ENCODE measurements at regions not wholly inside any gene's neighbourhood (a gene's known extent, or its start where the extent isn't known, plus 50 kb on each side); places are given as distances from the start of the nearest gene placed in this dataset.

- POLR2A ChIA-PET (ENCODE audit: partially characterized antibody): no interaction called here
- H3K23me2 ChIP-seq (ENCODE audit: low read depth, low read length): no peaks in the 10 kb centered on the region; the same call in 1 of the 2 replicates
- no peak overlapping the region for H2AFZ ChIP-seq (ENCODE audit: low read length)
- DNase-seq (ENCODE audit: low read depth in 1 of 2, low spot score in 2 of 2) (no peak), FAIRE-seq (no peak)
- no peaks in the 10 kb centered on the region for H3K36me3 ChIP-seq (ENCODE audit: control insufficient read depth in 2 of 4, insufficient read depth in 4 of 4, low read length in 3 of 4)
- no peak overlapping the region for H3K4ac ChIP-seq (replicated peaks; ENCODE audit: insufficient read length, low read depth, low read length)
- no peaks in the 10 kb centered on the region for H3K79me2 ChIP-seq (ENCODE audit: control insufficient read depth in 1 of 2, insufficient read depth in 2 of 2, low read length in 2 of 2)
- no peaks in the 10 kb centered on the region for H3K4me1 ChIP-seq (replicated peaks in 1 of 4; ENCODE audit: control insufficient read depth in 3 of 4, insufficient read depth in 4 of 4, low read length in 3 of 4)
- H3K9me3 ChIP-seq (ENCODE audit: insufficient read depth in 2 of 2, low read depth in 1 of 2, low read length in 1 of 2): no peaks in the 10 kb centered on the region
- H2BK5ac ChIP-seq (ENCODE audit: low read depth, low read length): no peak overlapping the region
- H2BK20ac ChIP-seq (ENCODE audit: low read length): no peak overlapping the region
- no peak overlapping the region for H2AK5ac ChIP-seq (ENCODE audit: low read depth, low read length)
- H3K4me3 ChIP-seq (ENCODE audit: extremely low read depth in 1 of 4, insufficient read depth in 2 of 4, low read depth in 3 of 4, low read length in 4 of 4): no peak overlapping the region
- no peak overlapping the region for H3K9ac ChIP-seq (replicated peaks in 1 of 4; ENCODE audit: extremely low read depth in 1 of 4, low read depth in 3 of 4, low read length in 3 of 4)
- H3K79me1 ChIP-seq (ENCODE audit: low read depth, low read length): no peaks in the 10 kb centered on the region
- no peak overlapping the region for H2BK120ac ChIP-seq (replicated peaks; ENCODE audit: low read depth, low read length)
- no peak overlapping the region for H4K5ac ChIP-seq (ENCODE audit: insufficient read length, low read depth, low read length)
- H4K20me1 ChIP-seq (replicated peaks in 1 of 2; ENCODE audit: control insufficient read depth in 1 of 2, insufficient read depth in 2 of 2, low read length in 2 of 2): no peaks in the 10 kb centered on the region
- no peak overlapping the region for H2BK15ac ChIP-seq (ENCODE audit: low read length)
- no peak overlapping the region for H3K4me2 ChIP-seq (ENCODE audit: insufficient read depth in 1 of 2, low read depth in 2 of 2, low read length in 2 of 2)
- H3K14ac ChIP-seq (ENCODE audit: insufficient read length): no peak overlapping the region
- no peak overlapping the region for H4K91ac ChIP-seq (replicated peaks; ENCODE audit: insufficient read length, low read length)
- no peak overlapping the region for H3K56ac ChIP-seq (replicated peaks; ENCODE audit: insufficient read length, low read depth, low read length)
- H3K27me3 ChIP-seq (replicated peaks in 1 of 4; ENCODE audit: control insufficient read depth in 3 of 4, extremely low read depth in 1 of 4, insufficient read depth in 3 of 4, low read length in 3 of 4): no peaks in the 10 kb centered on the region
- H3K18ac ChIP-seq (ENCODE audit: extremely low read depth, low read length): no peak overlapping the region
- CTCF ChIA-PET (ENCODE audit: partially characterized antibody): interaction anchor here (0.7 to 1.4 kb wide), 4 partner anchors 13 to 98 kb away, joined by 3 read pairs; no protein-coding TSS in a partner anchor
- no peak overlapping the region for H3K27ac ChIP-seq (ENCODE audit: low read depth, low read length)
- no peak overlapping the region for H2BK12ac ChIP-seq (ENCODE audit: low read depth, low read length)
- 85% methylated on average over 4 of the region's 4 CpGs; no CpG with 5 or more reads in 1 of the 2 experiments for WGBS, 2 experiments (ENCODE audit: extremely low coverage in 1 of 2, insufficient coverage in 1 of 2, insufficient read length in 1 of 2, insufficient replicate concordance in 2 of 2, low coverage in 1 of 2, low lambda C conversion rate in 2 of 2, missing lambda C conversion rate in 1 of 2)
- H4K8ac ChIP-seq (ENCODE audit: extremely low read depth, insufficient read depth, low read length): no peak overlapping the region
- H3K23ac ChIP-seq (ENCODE audit: insufficient read length): no peak overlapping the region
- TF ChIP-seq TEAD4 (IDR thresholded peaks at IDR 0.05; ENCODE audit: low read depth, low read length) (no peak), SIN3A (conservative IDR thresholded peaks at IDR 0.05 in 1 of 2, IDR thresholded peaks at IDR 0.05 in 1 of 2; ENCODE audit: low read depth in 1 of 2, low read length in 2 of 2) (no peak), USF2 (IDR thresholded peaks at IDR 0.05; ENCODE audit: low read length) (no peak), CTCF (IDR thresholded peaks at IDR 0.05; ENCODE audit: control extremely low read depth in 1 of 3, insufficient read depth in 1 of 3, low read depth in 1 of 3, low read length in 3 of 3) (no peak), POLR2AphosphoS5 (IDR thresholded peaks at IDR 0.05; ENCODE audit: low read depth, low read length) (no peak), SUZ12 (IDR thresholded peaks at IDR 0.05; ENCODE audit: low read length) (no peak), KDM4A (IDR thresholded peaks at IDR 0.05; ENCODE audit: low read depth, low read length, severe bottlenecking) (no peak), SIRT6 (IDR thresholded peaks at IDR 0.05; ENCODE audit: low read length) (no peak), CBX8 (IDR thresholded peaks at IDR 0.05; ENCODE audit: borderline replicate concordance, low read depth, low read length) (no peak), CHD2 (IDR thresholded peaks at IDR 0.05; ENCODE audit: low read length) (no peak), RBBP5 (IDR thresholded peaks at IDR 0.05; ENCODE audit: borderline replicate concordance, low read depth, low read length) (no peak)
These were observed 130.6 kb downstream of the URB2 start for GRCh38 chr1:229756666-229757065.
